ENCODE measurements at regions not wholly inside any gene's neighbourhood (a gene's known extent, or its start where the extent isn't known, plus 50 kb on each side); places are given as distances from the start of the nearest gene placed in this dataset.

DNA sequence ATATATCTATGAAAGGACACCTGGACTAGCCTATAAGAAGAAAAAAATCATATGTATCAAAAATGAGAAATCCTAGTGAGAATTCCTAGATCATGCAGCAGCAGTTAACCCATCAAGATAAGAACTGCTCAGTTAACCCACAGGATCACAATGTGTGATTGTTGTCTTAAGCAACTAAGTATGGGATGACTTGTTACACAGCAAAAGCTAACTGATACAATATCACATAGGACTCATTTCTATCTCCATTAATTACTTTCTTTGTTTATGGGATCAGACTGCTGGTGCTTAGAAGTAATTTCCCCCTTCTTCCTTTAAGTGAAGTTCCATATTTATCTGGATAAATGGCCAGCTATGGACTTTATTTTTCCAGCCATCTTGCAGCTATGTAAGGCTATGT, 280.8 kb upstream of the MARCKS start:
- TF ChIP-seq CTCF (IDR thresholded peaks at IDR 0.05; ENCODE audit: low read length) = no peak
- TF ChIP-seq EZH2 (IDR thresholded peaks at IDR 0.05; ENCODE audit: borderline replicate concordance, low read length) = no peak
